PFSK-1 (cell line): ENCODE measurements at regions not wholly inside any gene's neighbourhood (a gene's known extent, or its start where the extent isn't known, plus 50 kb on each side); places are given as distances from the start of the nearest gene placed in this dataset.

Experiments used
- FOXP2 ChIP-seq: optimal IDR thresholded peaks from 2 replicates; pipeline ENCODE3; 2011; ENCODE audit warnings: borderline replicate concordance, control low read depth, inconsistent platforms; ENCODE audit not compliant: insufficient read depth; ENCODE audit errors: extremely low read length, extremely low read depth
- POLR2AphosphoS5 ChIP-seq: IDR thresholded peaks from 2 replicates; pipeline ENCODE4 v1.6.1; 2012; ENCODE audit warnings: low read depth, mild to moderate bottlenecking, control low read depth, low read length, moderate library complexity
- SIN3A ChIP-seq: IDR thresholded peaks from 2 replicates; pipeline ENCODE4 v1.6.1; 2012; ENCODE audit warnings: mild to moderate bottlenecking, low read length, moderate library complexity, borderline replicate concordance; ENCODE audit not compliant: insufficient read depth
- TAF1 ChIP-seq: IDR thresholded peaks from 2 replicates; pipeline ENCODE4 v1.6.1; 2012; ENCODE audit warnings: low read length, control low read depth, borderline replicate concordance; ENCODE audit not compliant: insufficient read depth
- TF ChIP-seq, protein P1 (sequence below), 2 experiments: IDR thresholded peaks; 2 replicates each; pipeline versions ENCODE4 v1.6.1 to v1.8.0; 2011 to 2012; ENCODE audit warnings: low read depth in 2 of 2, low read length in 2 of 2, control low read depth in 1 of 2, inconsistent platforms in 1 of 2, mild to moderate bottlenecking in 1 of 2, moderate library complexity in 1 of 2; ENCODE audit not compliant: insufficient read depth in 1 of 2

DNA sequence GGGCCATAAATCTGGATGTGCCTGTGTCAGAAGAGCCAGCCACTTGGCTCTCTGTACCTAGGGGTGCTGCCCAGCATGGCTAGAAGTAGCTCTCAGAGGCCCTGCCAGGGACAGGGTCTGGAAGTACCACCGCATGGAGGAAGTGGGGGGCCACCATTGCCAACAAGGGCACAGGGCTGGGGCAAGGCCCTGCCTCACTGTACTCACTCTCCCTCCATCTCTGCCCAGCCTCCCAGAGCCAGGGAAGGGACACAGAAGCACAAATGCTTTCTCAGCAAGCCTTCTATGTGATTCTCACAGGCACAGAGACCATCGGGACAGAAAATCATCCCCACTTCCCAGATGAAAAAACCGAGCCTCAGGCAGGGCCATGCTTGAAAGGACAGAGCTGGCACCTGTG is 138.1 kb downstream of the C5orf15 start:
- TF ChIP-seq FOXP2 (no peak), TAF1 (no peak), POLR2AphosphoS5 (no peak), SIN3A (no peak)
- TF ChIP-seq, protein P1, sequence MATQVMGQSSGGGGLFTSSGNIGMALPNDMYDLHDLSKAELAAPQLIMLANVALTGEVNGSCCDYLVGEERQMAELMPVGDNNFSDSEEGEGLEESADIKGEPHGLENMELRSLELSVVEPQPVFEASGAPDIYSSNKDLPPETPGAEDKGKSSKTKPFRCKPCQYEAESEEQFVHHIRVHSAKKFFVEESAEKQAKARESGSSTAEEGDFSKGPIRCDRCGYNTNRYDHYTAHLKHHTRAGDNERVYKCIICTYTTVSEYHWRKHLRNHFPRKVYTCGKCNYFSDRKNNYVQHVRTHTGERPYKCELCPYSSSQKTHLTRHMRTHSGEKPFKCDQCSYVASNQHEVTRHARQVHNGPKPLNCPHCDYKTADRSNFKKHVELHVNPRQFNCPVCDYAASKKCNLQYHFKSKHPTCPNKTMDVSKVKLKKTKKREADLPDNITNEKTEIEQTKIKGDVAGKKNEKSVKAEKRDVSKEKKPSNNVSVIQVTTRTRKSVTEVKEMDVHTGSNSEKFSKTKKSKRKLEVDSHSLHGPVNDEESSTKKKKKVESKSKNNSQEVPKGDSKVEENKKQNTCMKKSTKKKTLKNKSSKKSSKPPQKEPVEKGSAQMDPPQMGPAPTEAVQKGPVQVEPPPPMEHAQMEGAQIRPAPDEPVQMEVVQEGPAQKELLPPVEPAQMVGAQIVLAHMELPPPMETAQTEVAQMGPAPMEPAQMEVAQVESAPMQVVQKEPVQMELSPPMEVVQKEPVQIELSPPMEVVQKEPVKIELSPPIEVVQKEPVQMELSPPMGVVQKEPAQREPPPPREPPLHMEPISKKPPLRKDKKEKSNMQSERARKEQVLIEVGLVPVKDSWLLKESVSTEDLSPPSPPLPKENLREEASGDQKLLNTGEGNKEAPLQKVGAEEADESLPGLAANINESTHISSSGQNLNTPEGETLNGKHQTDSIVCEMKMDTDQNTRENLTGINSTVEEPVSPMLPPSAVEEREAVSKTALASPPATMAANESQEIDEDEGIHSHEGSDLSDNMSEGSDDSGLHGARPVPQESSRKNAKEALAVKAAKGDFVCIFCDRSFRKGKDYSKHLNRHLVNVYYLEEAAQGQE (IDR thresholded peaks at IDR 0.05; ENCODE audit: insufficient read depth in 1 of 2, low read depth in 2 of 2, low read length in 2 of 2): no peak

DNA sequence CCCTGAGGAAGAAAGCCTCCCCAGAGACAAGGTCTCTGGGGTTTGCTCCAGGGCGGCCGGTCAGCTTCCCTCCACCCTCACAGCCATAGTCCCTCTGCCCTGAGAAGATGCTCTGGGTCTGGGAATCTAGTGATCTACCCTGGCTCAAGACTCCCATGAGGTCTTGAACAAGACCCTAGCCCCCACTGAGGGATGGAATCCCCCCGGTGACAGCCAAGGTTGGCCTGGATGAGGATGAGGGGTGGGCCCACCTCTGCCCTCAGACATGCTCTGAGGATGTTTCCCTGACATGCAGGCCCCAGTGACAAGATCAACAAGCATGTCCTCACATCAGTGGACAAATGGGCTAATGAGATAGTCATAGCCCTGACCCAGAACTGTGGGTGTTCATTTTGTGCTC is 138.6 kb downstream of the C5orf15 start:
- TF ChIP-seq POLR2AphosphoS5 (no peak), FOXP2 (no peak), SIN3A (no peak), TAF1 (no peak)
- TF ChIP-seq, protein P1 (IDR thresholded peaks at IDR 0.05; ENCODE audit: insufficient read depth in 1 of 2, low read depth in 2 of 2, low read length in 2 of 2): no peak

DNA sequence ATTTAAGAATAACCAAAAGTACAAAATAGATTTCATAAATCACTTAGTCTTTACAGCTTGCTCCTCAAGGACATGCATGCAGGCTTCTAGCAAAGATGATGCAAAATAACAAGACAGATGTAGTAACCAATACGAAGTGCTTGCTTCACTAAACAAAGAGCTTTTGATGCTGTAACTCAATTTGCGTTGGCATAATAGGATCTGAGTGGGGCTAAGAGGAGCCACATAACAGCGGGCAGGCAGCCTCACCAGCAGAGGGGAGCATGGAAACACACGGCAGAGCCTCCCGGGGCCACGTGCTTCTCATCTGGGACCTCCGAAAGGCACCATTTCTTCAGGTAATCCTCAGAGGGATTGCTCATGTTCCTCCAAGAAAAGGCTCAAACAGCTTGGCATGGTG is 139.7 kb downstream of the C5orf15 start:
- no peak for TF ChIP-seq TAF1
- no peak for TF ChIP-seq FOXP2
- TF ChIP-seq, protein P1 (IDR thresholded peaks at IDR 0.05; ENCODE audit: insufficient read depth in 1 of 2, low read depth in 2 of 2, low read length in 2 of 2): no peak
- TF ChIP-seq POLR2AphosphoS5: no peak
- TF ChIP-seq SIN3A: no peak

DNA sequence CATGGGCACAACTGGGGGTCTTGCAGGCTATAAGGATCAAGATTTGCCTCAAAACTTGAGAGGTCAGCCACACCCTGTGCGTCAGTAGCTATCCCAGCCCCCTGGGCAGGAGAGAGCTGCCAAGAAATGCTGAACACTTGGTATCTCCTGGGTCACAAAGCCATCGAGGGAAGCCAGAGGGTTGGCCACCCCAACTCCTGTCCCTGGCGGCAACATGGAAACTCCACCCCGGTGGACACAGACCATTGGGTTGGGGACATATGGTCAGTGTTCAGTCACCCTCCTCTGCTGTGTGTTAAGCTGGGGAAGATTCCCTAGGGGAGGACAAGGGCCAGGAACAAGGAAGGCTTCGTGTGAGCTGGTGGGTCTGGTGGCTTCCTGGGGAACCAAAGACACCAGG is 140.6 kb downstream of the C5orf15 start:
- TF ChIP-seq TAF1 (no peak), FOXP2 (no peak), POLR2AphosphoS5 (no peak), SIN3A (no peak)
- TF ChIP-seq, protein P1 (IDR thresholded peaks at IDR 0.05; ENCODE audit: insufficient read depth in 1 of 2, low read depth in 2 of 2, low read length in 2 of 2): no peak

DNA sequence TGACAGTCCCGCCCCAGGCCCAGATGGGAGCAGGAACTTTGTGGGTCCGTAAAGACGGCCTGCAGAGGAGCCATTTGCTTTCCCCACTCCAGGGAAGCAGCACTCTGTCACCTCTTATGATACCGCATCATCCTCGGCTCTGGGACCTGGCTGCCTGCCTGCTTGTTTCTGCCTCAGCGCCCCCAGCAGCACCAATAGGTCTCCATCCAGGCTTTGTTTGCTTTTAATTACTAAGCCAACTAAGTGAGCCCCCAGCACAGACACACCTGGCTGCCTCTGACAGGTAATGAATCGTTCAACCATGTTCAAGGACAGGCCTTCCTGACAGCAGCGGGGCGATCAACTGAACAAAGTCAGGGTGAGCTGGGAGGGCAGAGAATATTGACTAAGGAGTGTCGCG is 141.4 kb downstream of the C5orf15 start:
- TF ChIP-seq SIN3A: no peak
- TF ChIP-seq FOXP2: no peak
